Stimulated activated CD8-positive, alpha-beta memory T cell treated with anti-CD3 and anti-CD28 coated beads, Interleukin-2, amount 100 ng/mL, for 48 hours (primary cell): ENCODE measurements at regions not wholly inside any gene's neighbourhood (a gene's known extent, or its start where the extent isn't known, plus 50 kb on each side); places are given as distances from the start of the nearest gene placed in this dataset.

ENCODE experiments used
- DNase-seq, 2 donors: peaks; one replicate each; pipeline ENCODE4 v3.0.0-alpha.2; 2020; ENCODE audit warnings: low read depth in 2 of 2

DNA sequence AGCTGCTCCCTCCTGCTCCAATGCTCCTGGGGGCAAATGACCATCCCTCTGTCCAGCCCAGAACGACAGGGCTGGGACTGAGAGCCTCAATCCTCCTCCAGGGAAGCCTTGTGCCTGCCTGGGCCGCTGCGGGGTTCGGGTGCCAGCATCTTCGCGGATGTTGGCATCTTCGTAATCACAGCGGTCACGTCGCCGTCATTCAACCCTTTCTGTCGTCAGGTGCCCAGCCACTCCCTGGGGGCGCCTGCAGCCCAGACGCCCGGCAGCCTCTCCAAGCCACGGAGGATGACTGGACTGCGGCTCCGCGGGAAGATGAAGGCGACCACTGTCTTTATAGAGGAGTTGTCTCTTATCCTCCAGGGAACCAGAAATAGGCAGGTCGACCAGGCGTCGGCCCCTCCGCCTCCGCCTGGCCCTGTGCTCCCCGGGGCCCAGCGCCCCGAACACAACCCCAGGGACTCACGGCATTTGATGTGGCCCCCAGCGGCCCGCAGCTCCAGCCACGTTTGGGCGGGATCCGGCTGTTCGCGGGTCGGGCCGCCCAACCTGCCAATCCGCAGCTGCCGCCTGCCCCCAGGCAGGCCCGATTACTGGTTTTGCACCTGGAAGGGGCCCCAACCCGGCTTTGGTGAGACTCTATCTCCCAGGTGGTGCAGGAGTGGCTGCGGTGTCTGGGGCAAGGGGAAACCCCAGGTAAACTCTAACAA, 113.9 kb downstream of the THNSL2 start:
- DNase-seq, result no peak

DNA sequence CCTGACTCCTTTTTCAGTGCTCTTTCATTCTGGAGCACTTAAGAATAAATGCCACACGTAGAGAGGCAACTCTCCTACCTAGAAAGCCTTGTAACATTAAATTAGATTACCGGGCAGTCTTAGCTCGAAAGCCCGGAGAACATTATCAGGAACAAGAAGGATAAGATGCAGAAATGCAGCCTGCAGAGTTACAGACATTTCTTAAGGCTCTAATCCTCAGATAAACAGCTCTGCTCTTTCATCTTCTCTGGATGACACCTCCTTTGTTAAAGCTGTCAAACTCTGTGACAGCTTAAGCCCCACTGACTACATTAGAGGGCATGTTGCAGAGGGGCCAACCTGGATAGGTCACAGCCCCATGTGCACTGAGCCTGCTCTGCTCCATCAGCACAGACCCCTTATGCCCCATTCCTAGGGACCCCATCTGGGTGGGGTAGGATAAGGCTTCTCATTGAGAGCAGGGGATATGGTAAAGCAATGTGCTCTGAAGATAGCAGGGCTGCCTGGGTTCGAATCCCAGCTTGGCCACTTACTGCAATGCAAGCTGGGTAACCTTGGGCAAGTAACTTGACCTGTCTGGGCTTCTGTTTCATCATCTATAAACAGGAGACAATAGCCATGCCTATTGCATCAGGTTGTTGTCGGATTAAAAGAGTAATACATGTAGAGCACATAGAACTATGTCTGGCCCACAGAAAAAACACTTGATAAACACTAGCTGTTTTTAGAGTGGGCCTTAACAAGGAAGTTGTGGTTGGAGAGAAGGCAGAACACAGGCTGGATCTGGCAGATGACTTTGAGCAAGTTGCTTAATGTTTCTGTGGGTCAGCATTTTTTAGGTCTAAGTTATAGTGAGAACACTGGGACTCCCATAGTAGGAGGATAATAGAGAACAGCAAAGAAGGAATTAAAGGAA, 111.4 kb downstream of the THNSL2 start:
- no peak for DNase-seq

DNA sequence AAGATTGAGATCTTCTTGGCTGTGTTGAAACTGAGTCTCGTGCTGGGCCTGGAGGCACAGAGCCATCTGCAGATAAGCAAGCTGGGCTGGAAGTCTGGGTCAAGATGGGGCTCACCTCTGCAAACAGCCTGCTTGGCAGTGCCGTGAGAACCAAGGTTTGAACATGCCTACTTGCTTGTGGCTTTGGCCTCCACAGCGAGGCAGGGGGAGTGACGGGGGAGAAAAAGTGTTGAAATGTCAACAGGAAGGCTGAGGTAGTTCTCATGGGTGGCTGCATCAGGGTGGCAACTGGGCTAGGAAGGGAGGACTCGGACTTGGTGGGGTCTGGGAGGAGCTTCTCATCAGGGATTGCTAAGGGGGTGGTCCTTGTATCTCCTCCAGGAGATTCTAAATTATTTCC, 99.7 kb downstream of the THNSL2 start:
- DNase-seq, result no peak

DNA sequence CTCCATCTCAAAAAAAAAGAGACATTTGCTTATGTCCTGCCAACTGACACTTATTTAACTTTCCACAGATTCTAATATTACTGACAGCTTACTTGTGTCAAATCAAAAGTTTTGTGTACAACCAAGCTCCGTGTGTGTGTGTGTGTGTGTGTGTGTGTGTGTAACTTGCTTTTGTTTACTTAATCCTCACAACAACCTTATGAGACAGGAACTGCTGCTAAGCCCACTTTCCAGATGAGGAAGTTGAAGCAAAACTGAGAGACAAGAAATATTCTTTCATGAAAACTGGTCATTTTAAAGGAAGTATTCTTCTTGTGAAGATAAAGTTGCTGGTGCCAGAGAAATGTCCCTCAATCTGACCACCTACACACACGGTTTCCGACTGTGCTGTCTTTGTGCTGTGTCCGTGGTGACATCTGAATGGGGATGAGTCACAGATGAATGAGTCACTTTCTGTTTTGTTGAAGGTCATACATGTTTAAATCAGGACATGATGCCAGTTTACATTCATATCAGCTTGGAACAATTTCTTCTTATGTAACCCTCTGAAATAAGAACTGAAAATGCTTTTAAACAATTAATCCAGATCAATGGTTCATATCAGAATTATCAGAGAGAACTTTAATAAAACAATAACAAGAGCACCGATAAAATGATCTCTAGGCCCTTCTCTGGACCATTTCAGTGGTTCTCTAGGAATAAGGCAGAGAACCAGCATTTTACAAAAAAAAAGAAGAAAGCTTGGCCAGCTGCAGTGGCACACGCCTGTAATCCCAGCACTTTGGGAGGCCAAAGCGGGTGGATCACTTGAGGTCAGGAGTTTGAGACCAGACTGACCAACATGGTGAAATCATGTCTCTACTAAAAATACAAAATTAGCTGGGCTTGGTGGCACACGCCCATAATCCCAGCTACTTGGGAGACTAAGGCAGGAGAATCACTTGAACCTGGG, 95.5 kb downstream of the THNSL2 start:
- no peak for DNase-seq

DNA sequence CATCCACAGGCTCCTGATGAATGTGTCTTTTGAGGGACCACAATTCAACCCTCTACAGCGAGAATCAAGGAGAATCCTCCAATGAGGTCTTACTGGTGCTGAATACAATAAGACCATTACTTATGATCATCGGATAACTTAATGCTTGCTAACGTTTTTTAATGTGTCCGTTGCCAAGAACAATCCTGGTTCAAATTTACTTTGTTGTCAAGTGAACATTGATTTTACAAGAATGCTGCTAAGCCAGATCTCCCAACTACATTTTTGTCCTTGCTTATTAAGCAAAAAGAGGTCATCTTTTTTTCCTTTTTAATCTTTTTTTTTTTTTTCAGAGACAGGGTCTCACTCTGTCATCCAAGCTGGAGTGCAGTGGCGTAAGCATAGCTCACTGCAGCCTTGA, 93.7 kb downstream of the THNSL2 start:
- no peak for DNase-seq

DNA sequence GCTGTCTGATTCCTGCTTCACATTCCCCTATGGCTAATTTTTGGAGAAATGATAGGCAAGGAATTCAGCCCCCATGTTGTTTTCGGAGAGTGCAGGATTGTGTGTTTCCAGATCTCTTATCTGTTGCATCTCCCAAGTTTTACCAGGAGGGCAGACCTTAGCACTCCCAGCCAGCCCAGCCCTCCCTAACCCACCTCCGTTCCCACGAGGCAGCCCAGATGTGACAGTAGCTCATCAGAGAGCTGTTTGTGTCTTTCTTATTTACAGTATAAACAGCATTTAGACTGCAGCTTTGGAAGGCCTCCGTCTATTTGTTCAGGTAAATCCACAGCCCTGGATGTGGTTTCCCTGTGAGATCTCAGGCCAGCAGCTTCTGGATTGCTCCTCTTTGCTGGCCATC, 91.6 kb downstream of the THNSL2 start:
- no peak for DNase-seq

DNA sequence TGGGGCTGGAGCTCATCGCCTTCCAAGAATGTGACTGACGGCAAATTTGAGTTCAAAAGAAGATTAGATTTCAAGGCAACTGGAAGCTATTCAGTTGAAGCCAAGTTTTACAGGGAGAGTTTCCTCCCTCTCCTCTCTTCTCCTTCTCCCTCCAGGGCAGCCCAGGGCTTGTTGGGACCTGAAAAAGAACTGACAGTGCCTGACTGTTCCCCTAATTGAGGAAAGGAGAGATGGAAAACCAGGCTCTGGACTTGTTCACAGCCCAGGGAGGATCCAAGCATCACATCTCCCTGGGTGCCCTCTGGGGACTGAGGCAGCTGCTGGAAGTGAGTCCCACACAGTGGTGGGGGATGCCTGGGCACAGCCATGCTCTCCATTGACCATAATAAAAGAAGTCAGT, 88.1 kb downstream of the THNSL2 start:
- DNase-seq, result no peak

DNA sequence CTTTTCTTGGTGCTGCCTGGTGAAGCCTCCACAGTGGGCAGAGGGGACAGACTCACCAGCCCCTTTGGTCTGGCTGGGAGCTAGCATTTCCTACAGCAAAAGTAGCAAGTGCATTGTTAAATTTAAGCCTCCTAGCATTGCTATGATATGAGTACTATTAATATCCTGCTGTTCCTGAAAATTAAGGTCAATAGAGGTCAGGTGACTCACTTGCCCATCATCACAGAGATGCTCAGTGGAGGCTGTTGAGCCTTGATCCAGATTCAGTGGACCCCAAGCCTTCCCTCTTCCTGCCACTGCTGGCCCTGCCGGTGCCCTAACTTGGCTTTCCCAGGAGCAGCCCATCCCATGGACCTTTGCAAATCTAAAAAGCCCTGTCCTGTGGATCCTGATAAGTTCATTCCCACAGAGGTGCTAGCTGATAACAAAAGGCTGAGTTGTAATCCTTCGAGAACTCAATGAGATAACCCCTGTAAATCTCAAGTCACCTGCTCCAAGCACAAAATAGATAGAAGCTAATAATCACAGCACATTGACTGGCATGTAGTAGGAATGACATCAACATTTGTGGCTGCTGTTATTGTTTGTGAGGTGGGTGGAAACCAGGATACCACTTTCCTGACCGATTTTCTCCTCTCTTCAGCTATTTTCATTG, 84.4 kb downstream of the THNSL2 start:
- DNase-seq, result no peak

DNA sequence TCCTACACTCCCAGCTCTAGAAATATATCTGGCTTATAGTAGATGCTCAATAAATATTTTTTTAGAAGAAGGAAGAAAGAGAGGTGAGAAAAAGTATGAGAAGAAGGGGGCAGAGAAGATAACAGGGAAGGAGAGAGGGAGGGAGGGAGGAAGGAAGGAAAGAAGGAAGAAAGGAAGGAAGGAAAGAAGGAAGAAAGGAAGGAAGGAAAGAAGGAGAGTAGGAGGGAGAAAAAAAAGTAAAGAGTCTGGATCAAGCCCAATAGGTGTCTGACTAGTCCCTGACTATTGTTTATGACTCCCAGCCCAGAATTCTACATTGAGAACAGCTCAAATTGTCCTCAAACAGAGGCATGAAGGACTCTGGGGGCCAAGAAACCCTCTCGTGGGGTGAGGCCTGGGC, 83.9 kb downstream of the THNSL2 start:
- no peak for DNase-seq

DNA sequence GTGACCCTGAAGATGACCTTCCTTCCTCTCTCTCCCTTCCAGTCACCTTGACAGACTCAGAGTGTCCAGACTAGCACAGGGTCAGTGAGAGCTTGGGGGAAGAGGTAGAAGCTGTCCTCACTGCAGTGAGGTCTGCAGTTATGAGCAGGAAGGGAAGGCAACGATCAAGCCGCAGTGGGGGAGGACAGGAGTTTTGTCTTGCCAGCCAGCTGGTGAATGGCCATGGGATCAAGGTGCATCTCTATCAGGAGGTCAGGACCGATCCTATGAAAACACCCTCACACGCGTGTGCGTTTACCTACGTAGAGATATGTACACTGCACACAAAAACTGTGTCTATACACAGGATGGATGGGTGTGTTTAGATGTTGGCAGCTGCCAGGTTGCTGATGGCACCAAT, 83.2 kb downstream of the THNSL2 start:
- no peak for DNase-seq

DNA sequence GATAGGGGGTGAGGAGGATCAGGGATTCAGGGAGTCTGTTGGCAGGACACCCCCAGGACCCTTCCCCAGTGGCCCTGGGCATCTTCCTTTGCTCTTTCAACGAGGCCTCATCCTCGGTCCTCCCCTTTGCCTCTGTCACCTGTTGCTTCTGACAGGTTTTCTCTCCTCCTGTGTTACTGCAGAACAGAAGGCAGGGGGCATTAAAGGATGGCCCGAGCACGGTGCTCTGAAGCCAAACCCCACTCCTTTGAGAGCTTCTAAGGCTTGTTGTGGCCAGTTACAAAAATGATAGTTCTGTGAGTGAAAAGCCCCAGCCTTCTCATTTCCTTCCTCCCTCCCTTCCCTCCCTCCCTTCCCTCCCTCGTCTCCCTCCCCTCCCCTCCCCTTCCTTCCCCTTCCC, 82.5 kb downstream of the THNSL2 start:
- DNase-seq, result no peak

DNA sequence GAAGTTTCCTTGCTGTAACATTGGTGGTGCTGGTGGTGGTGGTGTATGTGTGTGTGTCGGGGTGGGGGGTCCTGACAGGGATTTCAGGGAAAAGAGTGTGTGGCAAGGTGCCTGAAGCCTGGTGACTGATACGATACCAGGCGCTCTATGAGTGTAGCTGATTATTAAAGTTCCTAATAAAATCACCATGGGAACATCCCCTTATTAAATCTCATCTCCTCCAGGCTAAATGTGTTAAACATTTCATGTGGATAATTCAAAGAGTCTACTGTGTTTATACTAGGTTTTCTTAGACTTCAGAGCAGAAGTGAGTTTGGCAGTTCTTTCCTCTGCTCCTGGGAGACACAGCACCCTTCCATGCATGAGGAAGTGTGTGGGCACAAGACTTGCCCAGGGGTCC, 82.0 kb downstream of the THNSL2 start:
- no peak for DNase-seq

DNA sequence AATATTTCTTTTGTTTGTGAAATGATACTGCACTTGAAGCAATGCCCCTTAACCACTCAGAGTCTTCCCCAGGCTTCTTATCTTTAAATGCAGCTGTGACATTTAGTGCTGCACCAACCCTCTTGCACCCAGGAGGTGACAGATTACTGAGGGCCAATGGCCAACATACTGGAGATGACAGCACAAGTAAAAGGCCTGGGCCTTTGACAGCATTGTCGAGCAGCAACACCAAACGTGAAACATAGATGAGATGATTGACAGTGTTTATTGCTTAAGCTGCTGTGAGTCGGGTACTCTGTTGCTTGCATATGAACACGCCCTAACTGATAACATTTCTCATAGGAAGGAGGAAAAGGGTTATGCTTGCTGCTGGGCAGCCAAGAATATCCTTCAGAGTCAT, 80.3 kb downstream of the THNSL2 start:
- no peak for DNase-seq

DNA sequence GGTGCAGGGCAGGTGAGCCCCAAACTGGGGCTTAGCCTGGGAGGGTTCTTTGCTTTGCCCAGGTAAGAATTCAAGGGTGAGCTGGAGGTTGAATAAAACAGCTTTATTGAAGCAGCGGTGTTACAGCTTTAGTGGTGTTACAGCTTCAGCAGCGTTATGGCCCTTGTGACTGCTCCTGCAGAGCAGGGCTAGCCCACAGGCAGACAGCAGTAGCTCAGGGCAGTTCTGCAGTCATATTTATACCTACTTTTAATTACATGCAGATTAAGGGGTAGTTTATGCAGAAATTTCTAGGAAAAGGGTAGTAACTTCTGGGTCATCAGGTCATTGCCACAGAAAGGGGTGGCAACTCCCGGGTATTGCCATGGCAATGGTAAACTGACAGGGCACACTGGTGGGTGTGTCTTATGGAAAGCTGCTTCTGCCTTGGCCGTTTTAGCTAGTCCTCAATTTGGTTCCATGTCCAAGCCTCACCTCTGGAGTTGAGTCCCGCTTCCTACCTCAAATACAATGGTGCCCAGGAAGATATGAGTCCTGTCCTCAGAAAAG, 78.2 kb downstream of the THNSL2 start:
- DNase-seq, result no peak

DNA sequence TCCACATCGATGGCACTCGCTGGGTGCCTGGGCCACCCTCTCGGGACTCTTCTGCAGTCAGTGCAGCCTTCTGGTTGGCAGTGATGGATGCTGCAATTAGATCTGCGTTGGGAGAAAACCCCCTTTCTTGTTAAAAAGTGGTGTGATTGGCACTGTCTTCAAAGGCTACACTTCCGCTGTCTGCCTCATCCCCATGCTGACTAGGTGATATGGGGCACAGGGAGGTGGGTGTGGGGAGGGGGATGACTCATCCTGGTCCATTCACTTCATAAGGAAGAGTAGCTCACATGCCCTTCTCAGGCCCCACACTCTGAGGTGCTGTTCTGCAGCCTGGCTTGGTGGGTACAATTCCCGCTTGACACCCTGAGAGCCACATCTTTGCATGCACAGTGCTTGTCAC, 77.4 kb downstream of the THNSL2 start:
- DNase-seq, result no peak

DNA sequence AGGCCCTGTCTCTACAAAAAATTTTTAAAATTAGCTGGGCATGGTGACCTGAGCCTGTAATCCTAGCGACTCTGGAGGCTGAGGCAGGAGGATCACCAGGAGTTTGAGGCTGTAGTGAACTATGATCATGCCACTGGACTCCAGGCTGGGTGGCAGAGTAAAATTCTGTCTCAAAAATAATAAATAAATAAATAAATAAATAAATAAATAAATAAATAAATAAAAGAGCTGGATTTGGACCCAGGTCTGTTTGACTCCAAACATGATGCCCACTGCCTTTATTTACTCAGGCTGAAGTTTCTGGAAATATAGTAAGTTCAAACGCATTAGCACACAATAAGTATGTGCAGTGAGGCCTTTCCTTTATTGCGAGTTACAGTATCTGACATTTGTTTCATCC, 75.0 kb downstream of the THNSL2 start:
- DNase-seq, result no peak

DNA sequence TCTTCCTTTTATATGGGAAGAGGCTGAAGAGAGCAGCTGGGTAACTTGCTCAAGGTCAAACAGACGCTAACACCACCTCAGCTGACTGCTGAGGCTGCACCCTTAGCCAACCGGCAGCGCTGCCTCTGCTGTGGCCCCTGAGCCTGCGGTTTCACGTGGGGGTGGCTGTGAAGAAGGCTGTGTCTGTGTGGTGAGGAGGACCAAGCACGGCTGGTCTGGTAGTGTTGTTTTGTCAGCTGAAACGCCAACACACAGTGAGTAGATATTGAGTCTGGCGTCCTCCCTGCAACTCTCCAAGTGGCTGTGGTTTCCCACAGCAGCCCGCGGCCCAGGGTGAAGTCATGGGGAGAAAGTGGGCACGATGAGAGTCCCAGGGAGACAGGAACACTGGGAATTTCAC, 69.6 kb downstream of the THNSL2 start:
- DNase-seq, result peak in 1 of 2 donors; percentile 7

DNA sequence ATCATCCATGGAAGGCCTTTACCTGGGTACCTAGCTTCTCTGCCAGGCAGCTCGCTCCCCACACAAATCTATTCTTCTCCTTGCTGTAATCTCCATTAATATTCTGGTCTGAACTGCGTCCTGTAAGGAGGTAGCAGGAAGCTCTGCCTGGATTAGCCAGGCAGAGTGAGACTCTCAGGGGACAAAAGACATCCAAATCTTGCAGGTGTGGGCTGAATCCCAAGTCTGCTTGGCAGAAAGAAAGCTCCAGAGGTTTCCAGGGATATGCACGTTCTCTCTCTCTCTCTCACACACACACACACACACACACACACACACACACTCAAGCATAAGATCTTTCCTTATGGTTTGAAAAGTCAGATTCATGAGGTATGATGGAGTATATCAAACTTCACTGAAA, 66.5 kb downstream of the THNSL2 start:
- DNase-seq, result no peak
